HG03460 (cell line): ENCODE measurements at regions not wholly inside any gene's neighbourhood (a gene's known extent, or its start where the extent isn't known, plus 50 kb on each side); places are given as distances from the start of the nearest gene placed in this dataset.

ENCODE experiments used
- ATAC-seq: cut with Tn5 transposase; IDR thresholded peaks from one replicate; pipeline ENCODE4 v1.9.1; 2021; ENCODE audit not compliant: unreplicated experiment

GRCh38 chr17:77884967-77885641 is 73.4 kb upstream of the TNRC6C start:
- no peak for ATAC-seq

GRCh38 chr17:77885678-77886386 is 72.7 kb upstream of the TNRC6C start:
- no peak for ATAC-seq

GRCh38 chr17:77886387-77886728 is 72.1 kb upstream of the TNRC6C start:
- ATAC-seq = no peak

- no peak for ATAC-seq
Measured at GRCh38 chr17:77887110-77887463, 71.4 kb upstream of the TNRC6C start.

- ATAC-seq = no peak
Measured at GRCh38 chr17:77887464-77888241, 70.8 kb upstream of the TNRC6C start.

DNA sequence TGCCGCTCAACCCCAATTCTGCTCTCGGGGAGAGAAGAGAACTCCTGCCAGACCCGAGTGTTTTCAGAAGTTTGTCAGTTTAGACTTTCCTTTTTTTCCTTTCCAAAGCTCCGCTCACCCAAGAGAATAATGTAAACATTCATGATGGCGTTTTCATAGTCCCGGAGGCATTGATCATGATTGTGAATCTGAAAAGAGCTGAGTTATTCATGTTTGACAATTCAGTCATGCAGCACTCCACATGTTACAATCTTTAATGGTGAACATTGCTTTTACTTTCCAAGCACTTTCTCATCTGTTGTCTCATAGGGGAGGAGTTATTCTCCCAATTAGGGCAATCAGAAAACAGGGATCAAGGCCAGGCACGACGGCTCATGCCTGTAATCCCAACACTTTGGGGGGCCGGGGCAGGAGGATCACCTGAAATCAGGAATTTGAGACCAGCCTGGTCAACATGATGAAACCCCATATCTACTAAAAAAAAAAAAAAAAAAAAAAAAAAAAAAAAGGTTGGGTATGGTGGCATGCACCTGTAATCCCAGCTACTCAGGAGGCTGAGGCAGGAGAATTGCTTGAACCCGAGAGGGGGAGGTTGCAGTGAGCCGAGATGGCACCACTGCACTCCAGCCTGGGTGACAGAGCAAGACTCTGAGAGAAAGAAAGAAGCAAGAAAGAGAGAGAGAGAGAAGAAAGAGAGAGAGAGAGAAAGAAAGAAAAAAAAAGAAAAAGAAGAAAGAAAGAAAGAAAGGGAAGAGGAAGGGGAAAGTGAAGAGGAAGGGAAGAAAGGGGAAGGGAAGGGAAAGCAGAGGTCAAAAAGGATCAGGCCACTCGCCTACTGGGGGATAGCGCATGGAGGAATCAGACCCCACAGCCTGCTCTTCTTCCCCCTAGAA is 70.0 kb upstream of the TNRC6C start:
- no peak for ATAC-seq

GRCh38 chr17:77889135-77889505 is 69.4 kb upstream of the TNRC6C start:
- no peak for ATAC-seq

GRCh38 chr17:77889866-77890760 is 68.4 kb upstream of the TNRC6C start:
- ATAC-seq = no peak

DNA sequence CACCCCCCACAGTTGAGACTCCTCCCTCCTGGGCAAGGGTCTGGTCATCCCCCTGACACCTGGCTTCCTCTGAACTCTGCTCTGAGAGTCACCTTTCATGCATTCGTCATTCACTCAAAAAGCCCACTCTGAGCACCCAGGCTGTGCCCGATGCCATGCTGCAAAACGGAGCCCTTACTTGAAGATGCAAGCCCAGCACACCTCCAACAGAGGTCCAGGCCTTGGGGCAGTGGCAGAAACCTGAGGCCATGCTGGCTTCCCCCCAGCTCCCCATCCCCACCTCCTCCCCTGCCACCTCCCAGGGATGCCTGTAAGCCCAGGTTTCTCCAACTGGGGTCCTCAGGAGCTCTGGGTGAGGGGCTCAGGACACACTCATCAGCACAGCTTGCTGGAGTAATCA is 67.7 kb upstream of the TNRC6C start:
- no peak for ATAC-seq

- ATAC-seq = no peak
Measured at GRCh38 chr17:77891602-77892001, 66.9 kb upstream of the TNRC6C start.

DNA sequence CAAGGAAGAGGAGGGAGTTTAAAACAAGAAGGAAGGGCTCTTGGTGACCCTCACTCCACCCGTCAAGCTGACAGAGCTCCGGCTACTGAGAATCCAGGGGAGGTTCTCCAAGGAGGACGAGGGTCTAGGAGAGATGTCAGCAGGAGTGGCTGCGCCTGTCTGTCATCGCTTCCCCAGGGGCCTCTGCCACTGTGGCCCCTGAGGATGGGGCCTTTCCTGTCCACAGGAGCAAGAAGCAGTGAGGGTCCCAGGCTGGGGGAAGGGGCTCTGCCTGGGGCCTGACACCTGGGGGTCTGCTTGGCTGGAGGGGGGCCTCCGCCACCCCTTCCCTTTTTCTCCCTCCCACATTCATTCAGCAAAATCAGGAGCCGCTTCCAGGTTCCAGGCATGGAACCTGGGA is 66.5 kb upstream of the TNRC6C start:
- ATAC-seq = no peak

GRCh38 chr17:77892469-77893143 is 65.9 kb upstream of the TNRC6C start:
- no peak for ATAC-seq

DNA sequence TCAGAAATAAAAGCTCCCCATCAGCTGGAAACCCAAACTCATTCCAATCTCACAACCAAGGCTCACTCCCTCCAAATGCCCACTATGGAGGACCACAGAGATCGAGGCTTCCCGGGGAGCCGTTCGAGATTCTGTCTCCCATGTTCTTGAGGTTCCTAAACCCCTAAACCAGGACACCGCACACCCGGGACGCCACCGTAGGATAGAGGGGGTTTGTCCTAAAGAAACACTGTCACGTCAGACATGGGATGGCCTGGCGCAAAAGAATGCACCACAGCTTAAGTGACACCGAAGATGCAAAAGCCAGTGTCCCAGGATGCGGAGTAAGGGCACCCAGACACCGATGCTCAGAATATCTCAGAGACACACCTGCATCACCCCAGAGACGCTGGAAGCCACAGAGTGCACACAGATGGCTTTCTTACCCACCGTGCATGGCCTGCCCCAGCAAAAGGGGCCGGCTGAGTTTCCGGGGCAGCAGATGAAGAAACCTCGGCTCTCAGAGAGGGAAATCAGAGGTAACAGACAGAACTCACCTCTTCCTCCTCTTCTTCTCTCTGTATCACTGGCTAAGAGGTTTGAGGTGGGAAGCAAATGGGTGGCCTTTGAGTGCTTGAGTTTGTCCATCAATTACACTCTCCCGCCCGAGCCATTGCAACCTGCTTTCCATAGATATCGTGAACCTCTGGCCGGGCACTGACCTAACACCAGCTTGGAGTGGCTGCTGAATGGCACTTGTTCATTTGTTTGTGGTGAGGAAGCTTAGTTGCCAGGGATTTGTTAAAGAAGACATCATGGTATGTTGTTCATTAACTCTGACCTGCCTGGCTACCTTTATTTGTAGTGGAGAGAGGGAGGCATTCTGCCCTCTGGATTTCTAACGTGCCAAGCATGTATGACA is 65.1 kb upstream of the TNRC6C start:
- ATAC-seq = no peak

DNA sequence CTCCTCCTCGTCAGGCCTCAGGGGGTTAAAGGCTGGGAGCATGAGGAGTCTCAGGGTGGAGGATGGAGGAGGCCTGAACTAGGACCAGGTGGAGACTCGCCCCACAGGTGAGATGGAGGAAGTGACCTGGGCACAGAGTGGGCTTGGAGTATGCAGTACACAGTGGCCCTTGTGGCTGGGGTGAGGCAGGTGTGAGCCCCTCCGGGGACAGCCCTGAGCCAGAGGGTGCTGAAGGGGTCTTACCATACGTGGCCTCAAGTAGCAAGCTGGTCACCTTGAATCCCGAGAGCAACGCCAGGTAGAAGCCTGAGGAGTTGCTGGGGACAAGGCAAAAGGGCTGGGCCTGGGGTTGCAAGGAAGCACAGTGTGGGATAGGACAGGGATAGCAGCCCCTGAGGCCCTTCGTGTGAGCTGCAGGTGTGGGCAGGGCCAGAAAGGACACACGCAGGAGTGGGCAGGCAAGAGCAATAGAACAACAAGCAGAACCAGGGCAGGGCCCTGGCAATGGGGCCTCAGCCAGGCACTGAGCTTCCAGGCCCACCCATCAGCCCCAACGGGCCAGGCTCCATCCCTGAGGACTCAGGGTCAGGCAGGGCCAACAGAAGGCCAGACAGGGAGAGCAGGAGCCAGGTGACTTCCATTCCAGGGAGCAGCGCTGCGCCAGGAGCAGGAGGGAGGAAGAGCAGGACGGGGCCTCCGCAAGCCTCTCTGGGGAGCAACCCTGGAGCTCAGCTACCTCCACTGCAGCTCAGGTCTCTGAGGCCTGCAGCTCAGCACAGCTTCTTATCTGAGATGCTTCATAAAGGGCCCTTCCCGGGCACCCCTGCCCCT is 64.2 kb upstream of the TNRC6C start:
- no peak for ATAC-seq

DNA sequence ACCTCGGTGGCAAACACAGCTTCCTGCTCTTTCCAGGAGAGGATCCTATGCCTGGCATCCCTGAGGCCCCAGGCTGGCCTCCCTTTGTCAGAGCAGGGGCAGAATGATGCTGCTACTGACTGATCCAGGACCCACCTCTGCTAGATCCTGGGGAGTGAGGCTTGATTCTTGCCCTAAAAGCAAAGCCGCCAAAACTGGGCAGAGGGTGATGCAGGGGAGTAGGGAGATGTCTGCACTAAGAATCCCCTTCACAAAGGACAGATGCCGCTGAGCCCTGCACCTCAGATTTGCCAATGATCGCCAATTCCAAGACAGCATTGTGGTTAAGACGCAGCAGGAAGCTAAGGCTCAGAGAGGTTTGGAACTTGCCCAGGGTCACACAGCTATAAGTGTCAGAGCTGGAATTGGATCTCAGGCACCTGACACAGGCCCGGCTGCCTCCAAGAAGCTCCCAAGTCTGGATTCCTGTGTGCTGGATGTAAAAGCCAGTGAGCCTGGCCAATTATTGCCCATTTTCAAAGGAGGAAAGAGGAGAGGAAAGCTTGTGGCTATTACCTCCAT is 60.7 kb upstream of the TNRC6C start:
- no peak for ATAC-seq

- no peak for ATAC-seq
Measured at GRCh38 chr17:77898521-77899434, 59.7 kb upstream of the TNRC6C start.
